ENCODE measurements at regions not wholly inside any gene's neighbourhood (a gene's known extent, or its start where the extent isn't known, plus 50 kb on each side); places are given as distances from the start of the nearest gene placed in this dataset.

- DNase-seq (ENCODE audit: low read depth in 4 of 4, low spot score in 1 of 4): no peak
These were observed 55.8 kb upstream of the ACTBL2 start for GRCh38 chr5:57538341-57538955.

GRCh38 chr5:57537811-57538210 lies 55.2 kb upstream of the ACTBL2 start:
- DNase-seq (ENCODE audit: low read depth in 4 of 4, low spot score in 1 of 4): no peak

GRCh38 chr5:57532513-57533497 lies 50.2 kb upstream of the ACTBL2 start:
- no peak for DNase-seq (ENCODE audit: low read depth in 4 of 4, low spot score in 1 of 4)

All from stimulated activated CD4-positive, alpha-beta T cell treated with anti-CD3 and anti-CD28 coated beads, Interleukin-1b, Interleukin-23, amount 100 ng/mL, for 24 hours (primary cell).